ENCODE measurements at regions not wholly inside any gene's neighbourhood (a gene's known extent, or its start where the extent isn't known, plus 50 kb on each side); places are given as distances from the start of the nearest gene placed in this dataset.

DNA sequence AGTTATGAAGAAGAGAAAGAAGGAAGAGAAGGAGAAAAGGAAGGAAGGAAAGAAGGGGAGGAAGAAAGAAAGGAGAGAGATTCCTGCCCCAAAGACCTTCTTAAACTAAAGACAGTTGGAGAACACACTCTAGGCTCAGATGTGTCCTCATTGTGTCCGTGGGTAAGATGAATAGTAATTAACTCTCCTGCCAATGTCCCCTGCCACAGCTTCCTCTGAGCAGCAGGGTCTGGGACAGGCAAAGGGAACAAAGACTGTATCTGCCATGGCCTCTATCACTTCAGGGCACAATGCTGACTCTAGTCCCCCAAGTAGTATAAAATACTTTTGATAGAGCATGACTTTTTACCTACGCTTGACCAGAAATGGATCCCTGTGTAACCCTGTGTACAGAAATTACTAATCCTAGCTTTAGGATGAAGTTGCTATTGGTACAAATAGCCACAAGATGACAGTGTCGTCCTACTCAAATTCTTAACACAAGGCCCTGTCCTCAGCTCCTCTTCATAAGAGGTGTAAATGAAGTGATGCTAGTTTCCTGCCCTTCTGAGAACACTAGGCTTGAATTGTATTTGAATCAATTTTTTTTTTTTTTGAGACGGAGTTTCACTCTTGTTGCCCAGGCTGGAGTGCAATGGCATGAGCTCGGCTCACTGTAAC, 186.2 kb upstream of the GPR12 start:
- H3K36me3 ChIP-seq = no peaks in the 10 kb centered on the region
- H3K4me3 ChIP-seq = no peak overlapping the region
- no peaks in the 10 kb centered on the region for H3K27me3 ChIP-seq (replicated peaks in 1 of 7)
- no peak for TF ChIP-seq POLR2AphosphoS5 (IDR thresholded peaks at IDR 0.05)
- TF ChIP-seq, protein P1, sequence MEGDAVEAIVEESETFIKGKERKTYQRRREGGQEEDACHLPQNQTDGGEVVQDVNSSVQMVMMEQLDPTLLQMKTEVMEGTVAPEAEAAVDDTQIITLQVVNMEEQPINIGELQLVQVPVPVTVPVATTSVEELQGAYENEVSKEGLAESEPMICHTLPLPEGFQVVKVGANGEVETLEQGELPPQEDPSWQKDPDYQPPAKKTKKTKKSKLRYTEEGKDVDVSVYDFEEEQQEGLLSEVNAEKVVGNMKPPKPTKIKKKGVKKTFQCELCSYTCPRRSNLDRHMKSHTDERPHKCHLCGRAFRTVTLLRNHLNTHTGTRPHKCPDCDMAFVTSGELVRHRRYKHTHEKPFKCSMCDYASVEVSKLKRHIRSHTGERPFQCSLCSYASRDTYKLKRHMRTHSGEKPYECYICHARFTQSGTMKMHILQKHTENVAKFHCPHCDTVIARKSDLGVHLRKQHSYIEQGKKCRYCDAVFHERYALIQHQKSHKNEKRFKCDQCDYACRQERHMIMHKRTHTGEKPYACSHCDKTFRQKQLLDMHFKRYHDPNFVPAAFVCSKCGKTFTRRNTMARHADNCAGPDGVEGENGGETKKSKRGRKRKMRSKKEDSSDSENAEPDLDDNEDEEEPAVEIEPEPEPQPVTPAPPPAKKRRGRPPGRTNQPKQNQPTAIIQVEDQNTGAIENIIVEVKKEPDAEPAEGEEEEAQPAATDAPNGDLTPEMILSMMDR (IDR thresholded peaks at IDR 0.05 in 8 of 11, conservative IDR thresholded peaks at IDR 0.05 in 3 of 11) = peak in 9 of 11 experiments; percentile 29 to 55 (median 43)
- no peak overlapping the region for H3K27ac ChIP-seq
- H3K9me3 ChIP-seq = no peaks in the 10 kb centered on the region
- no peak for DNase-seq
- intact Hi-C loops (cut with DNase I; ENCODE audit: low total_unique reads) = no loop called here
- 41 to 51% (median 47%) methylated on average over 5 of the region's 5 CpGs for WGBS, 5 donors
- H3K4me1 ChIP-seq = no peaks in the 10 kb centered on the region

DNA sequence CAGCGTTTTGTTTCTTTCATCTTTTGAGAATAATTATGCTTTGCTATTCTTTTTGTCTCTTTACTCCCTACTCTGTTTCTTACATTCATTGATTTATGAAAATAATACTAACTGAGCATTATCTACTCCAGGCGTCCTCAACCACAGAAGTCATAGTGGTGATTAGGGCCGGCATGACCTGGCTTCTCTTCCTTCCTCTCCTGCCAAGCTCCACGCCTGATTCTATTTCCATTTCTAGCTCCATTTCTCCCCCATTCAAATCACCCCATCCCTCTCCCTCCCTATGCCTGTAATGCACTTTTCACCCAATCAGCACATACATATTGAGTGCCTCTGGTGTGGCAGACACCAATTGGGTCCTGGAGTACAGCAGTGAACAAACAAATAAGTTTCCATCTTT, 183.2 kb upstream of the GPR12 start:
- H3K4me1 ChIP-seq = no peaks in the 10 kb centered on the region
- no peak for TF ChIP-seq POLR2AphosphoS5 (IDR thresholded peaks at IDR 0.05)
- TF ChIP-seq, protein P1 (IDR thresholded peaks at IDR 0.05 in 8 of 11, conservative IDR thresholded peaks at IDR 0.05 in 3 of 11) = no peak
- TF ChIP-seq POLR2A (IDR thresholded peaks at IDR 0.05) = no peak
- DNase-seq = no peak
- no peak overlapping the region for H3K4me3 ChIP-seq
- no peaks in the 10 kb centered on the region for H3K27me3 ChIP-seq (replicated peaks in 1 of 7)
- H3K27ac ChIP-seq = no peak overlapping the region
- H3K9me3 ChIP-seq = no peaks in the 10 kb centered on the region
- H3K36me3 ChIP-seq = no peaks in the 10 kb centered on the region
- intact Hi-C loops (cut with DNase I; ENCODE audit: low total_unique reads) = no loop called here
- WGBS, 5 donors = 36 to 51% (median 48%) methylated on average over 4 of the region's 4 CpGs

DNA sequence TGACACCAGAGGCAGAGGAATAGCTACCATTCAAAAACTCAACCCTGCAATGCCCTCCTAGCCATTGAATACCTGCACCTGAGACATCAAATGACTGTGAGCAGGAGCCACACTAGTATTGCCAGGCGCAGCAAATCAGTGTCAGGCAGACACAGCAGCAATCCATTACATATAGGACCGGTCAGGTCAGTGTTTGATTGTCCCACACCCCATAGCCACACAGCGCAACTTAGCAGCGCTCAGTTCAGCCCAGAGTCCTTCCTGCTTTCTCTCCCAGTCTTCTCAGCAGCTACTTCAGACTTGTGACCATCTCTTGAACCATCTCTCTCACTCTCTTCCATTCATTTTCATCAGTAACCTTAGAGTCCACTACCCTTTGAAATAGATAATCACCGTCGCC, 181.6 kb upstream of the GPR12 start:
- no peak for DNase-seq
- Histone ChIP-seq H3K4me1 (no peaks in the 10 kb centered on the region), H3K4me3 (no peak overlapping the region), H3K27me3 (replicated peaks in 1 of 7) (no peaks in the 10 kb centered on the region), H3K27ac (no peak overlapping the region), H3K36me3 (no peaks in the 10 kb centered on the region), H3K9me3 (no peaks in the 10 kb centered on the region)
- intact Hi-C loops (cut with DNase I; ENCODE audit: low total_unique reads) = no loop called here
- WGBS, 5 donors = 75 to 90% (median 90%) methylated on average over 6 of the region's 6 CpGs
- no peak for TF ChIP-seq POLR2A (IDR thresholded peaks at IDR 0.05)
- TF ChIP-seq, protein P1 (IDR thresholded peaks at IDR 0.05 in 8 of 11, conservative IDR thresholded peaks at IDR 0.05 in 3 of 11) = no peak

GRCh38 chr13:26941345-26942174, 181.0 kb upstream of the GPR12 start:
- Histone ChIP-seq H3K27ac (no peak overlapping the region), H3K9me3 (no peaks in the 10 kb centered on the region), H3K36me3 (no peaks in the 10 kb centered on the region), H3K27me3 (replicated peaks in 1 of 7) (no peaks in the 10 kb centered on the region), H3K4me3 (no peak overlapping the region), H3K4me1 (no peaks in the 10 kb centered on the region)
- no peak for DNase-seq
- no peak for TF ChIP-seq POLR2AphosphoS5 (IDR thresholded peaks at IDR 0.05)
- TF ChIP-seq POLR2A (IDR thresholded peaks at IDR 0.05) = no peak
- TF ChIP-seq, protein P1 (IDR thresholded peaks at IDR 0.05 in 8 of 11, conservative IDR thresholded peaks at IDR 0.05 in 3 of 11) = no peak
- 53 to 80% (median 73%) methylated on average over 7 of the region's 7 CpGs for WGBS, 5 donors
- intact Hi-C loops (cut with DNase I; ENCODE audit: low total_unique reads) = no loop called here
